HG03442 (cell line): ENCODE measurements at regions not wholly inside any gene's neighbourhood (a gene's known extent, or its start where the extent isn't known, plus 50 kb on each side); places are given as distances from the start of the nearest gene placed in this dataset.

ENCODE experiments used
- ATAC-seq: cut with Tn5 transposase; IDR thresholded peaks from one replicate; pipeline ENCODE4 v1.9.1; 2021; ENCODE audit warnings: mild to moderate bottlenecking, moderate library complexity; ENCODE audit not compliant: unreplicated experiment

DNA sequence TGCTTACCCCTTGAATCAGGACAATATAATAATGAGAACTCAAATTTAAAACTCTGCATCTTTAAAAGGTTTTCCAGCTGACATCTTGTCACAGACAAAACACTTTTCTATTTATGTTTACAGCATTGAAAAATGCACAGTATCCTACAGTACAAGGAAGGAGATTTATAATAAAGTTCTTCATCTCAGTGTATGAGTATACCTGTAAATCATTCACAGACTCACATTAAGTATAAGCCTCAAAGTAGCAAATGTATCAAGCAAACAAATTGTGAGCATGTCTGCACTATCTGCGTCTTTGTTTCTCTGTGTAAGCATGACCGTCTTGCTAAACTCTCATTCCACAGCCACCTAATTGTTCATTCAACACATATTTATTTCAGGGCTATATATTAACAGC is 52.8 kb downstream of the PPP1R2C start:
- ATAC-seq = no peak

- no peak for ATAC-seq
Observed at GRCh38 chrX:42720209-42720608, 57.8 kb downstream of the PPP1R2C start.

- ATAC-seq = no peak
Observed at GRCh38 chrX:42715701-42716262, 62.2 kb downstream of the PPP1R2C start.

GRCh38 chrX:42714981-42715700 is 62.8 kb downstream of the PPP1R2C start:
- peak; percentile 69 for ATAC-seq

DNA sequence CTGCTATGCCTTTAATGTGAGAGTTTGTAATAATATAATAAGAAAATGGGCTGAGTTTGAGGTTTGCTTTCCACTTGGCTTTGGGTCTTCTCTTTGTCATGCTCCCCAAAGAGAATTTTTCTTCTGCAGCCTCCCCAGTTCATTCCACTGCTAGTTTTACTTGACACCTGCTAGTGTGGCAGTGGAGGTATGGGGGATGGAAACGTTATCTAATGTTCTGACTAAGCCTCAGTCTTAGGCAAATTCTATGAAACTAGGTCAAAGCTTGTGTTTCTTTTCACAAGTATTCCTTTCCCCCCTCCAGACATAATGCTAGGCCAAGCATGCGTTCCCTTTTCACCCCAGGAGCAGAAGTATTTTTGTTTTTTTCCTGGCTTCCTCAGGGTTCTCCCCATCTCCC is 67.5 kb downstream of the PPP1R2C start:
- ATAC-seq = no peak

DNA sequence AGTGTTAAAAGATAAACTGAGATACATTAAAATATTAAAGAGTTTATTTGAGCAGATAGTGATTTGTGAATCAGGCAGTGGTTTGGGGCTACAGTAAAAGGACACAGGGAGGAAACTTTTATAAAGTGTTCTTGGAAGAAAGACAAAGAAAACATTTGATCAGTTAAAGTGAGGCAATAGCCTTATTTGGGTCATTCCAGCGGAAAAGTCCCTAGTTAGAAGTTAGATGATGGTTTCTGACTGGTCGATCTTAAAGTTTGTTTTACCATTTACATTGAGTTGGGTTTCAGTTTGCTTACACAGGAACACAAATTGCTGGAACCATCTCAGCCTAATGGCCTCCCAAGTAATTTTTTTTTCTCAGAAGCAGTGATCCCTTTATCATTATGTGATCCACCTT is 69.7 kb downstream of the PPP1R2C start:
- no peak for ATAC-seq

GRCh38 chrX:42707742-42708141 is 70.2 kb downstream of the PPP1R2C start:
- no peak for ATAC-seq

DNA sequence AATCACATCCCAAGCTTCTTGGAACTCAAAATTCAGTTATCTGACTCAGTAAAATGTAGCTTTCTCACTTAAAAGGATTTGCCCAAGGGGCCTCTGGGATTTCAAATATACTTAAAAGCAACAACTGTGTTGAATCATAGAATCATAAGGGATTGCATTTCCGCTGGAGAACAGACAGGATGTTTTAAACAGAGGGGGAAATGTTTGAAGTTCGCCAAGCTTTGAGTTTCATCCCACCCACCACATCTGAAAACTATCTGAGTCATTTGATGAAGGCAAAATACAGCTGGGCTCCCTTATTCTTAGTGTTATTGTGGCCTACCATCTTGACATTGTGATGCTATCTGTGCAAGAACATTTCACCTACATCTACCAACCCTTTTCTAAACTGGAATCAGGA is 73.5 kb downstream of the PPP1R2C start:
- no peak for ATAC-seq

GRCh38 chrX:42697544-42697943 is 80.4 kb downstream of the PPP1R2C start:
- ATAC-seq = no peak

DNA sequence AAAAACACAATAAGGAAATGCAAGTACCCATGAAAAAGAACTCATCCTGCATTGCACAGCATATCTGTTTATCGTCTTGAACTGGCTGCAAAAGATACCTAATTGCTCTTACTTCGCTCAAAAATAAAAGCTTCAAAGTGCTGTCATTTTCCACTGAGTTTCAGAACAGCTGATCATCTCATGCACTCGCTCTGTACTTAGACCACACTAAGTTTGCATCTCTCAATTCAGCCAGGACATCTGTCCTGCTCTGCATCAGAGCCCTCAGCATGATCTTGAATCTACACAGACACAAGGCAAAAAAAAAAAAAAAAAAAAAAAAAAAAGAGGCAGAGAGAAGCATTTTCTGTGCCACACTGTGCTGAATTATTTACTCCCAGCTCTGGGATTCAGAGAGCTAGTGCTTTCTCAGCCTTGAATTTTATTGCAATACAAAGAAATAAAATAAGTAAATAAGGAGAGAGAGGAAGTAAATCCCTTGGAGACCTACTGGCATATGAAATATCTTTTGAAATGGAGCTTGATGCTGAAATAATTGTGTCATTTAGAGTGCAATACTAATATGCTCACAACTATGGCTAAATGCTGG is 81.3 kb downstream of the PPP1R2C start:
- no peak for ATAC-seq

GRCh38 chrX:42695800-42696358 is 82.1 kb downstream of the PPP1R2C start:
- ATAC-seq = no peak

DNA sequence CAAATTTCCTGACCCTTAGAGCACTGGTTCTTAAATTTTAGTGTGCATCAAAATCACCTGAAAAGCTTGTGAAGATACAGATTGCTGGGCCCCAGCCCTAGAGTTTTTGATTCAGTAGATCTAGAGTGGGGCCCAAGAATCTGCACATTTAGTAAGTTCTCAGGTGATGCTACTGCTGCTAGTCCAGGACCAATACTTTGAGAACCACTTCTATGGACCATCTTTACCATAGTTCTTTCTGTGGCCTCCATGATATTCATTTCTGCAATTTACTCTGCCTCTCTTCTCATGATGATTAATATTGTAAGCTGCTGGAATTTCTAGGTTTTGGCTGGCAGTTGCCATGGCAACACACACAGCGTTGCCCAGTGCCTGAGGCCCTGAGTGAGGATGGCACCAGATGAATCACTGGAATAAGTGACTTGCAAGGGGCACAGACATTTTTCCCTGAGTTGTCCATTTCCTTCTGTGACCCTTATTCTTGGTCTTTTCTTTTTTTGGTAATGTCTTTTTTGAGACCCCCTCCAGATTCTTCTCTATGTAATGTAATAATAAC is 83.6 kb downstream of the PPP1R2C start:
- no peak for ATAC-seq

DNA sequence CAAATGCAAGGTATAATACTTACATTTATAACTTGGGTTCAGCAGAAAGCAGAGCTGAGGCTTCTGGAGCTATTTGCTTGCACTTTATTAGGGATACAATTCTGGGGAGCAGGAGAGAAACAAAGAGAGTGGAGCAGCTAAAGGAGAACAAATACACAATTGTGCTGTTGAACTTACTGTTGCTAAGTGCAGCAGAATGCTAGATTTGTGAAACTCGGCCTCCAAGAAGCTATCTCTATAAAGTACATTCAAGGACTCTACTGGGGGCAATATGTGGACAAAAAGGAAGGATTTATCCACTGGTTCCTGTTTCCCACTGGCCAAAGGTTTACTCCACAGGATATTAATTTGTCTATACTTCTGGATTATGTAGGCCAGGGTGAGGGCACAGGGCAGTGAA is 86.8 kb downstream of the PPP1R2C start:
- no peak for ATAC-seq

DNA sequence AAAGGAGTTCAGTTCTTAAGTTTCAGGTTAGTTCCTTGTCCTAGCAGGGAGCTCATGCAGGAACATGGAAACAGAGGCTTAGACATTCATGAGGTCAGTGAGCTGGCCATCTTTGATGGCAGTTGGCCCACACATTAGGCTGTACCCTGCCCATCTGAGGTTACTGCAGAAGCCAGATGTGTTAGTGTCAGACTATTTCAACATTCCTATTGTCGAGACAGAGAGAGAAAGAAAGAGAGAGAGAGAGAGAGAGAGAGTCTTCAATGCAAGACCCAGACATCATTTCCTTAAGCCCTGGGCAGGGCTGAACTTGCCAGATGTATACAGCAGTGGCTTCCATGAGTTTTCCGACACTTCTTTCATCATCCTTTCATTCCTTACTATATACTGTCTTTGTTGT is 91.3 kb downstream of the PPP1R2C start:
- ATAC-seq = no peak

GRCh38 chrX:42686296-42686695 is 91.7 kb downstream of the PPP1R2C start:
- ATAC-seq = no peak

GRCh38 chrX:42684065-42684464 is 93.9 kb downstream of the PPP1R2C start:
- ATAC-seq = no peak

- no peak for ATAC-seq
Observed at GRCh38 chrX:42680666-42681065, 97.3 kb downstream of the PPP1R2C start.

DNA sequence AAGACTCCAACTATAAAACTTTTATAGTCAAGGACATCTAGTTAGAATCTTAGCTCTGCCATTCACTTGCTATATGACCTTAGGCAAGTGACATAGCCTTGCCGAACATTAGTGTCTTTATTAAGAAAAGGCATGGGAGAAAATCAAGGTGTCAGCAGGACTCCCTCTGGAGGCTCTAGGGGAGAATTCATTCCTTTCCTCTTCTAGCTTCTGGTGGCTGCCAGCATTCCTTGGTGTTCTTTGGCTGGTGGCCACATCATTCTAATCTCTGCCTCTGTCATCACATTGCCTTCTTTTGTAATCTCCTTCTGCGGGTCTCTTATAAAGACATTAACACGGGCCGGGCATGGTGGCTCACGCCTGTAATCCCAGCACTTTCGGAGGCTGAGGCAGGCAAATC is 99.8 kb downstream of the PPP1R2C start:
- no peak for ATAC-seq

GRCh38 chrX:42673301-42673810 is 104.6 kb downstream of the PPP1R2C start:
- ATAC-seq = no peak

- no peak for ATAC-seq
Observed at GRCh38 chrX:42664680-42665079, 113.3 kb downstream of the PPP1R2C start.

GRCh38 chrX:42628471-42628870 is 149.5 kb downstream of the PPP1R2C start:
- ATAC-seq = no peak

- ATAC-seq = no peak
Observed at GRCh38 chrX:42627891-42628290, 150.1 kb downstream of the PPP1R2C start.
